NB4 (cell line): ENCODE measurements at regions not wholly inside any gene's neighbourhood (a gene's known extent, or its start where the extent isn't known, plus 50 kb on each side); places are given as distances from the start of the nearest gene placed in this dataset.

ENCODE experiments used
- DNase-seq: peaks from one replicate; pipeline ENCODE4 v3.0.0; 2010; ENCODE audit warnings: low read depth
- H3K4me3 ChIP-seq: one replicate; pipeline ENCODE4 v1.5.1; 2011; ENCODE audit warnings: mild to moderate bottlenecking, low read depth, low read length, moderate library complexity
- CTCF ChIP-seq: IDR thresholded peaks from one replicate; pipeline ENCODE4 v1.5.1; 2012; ENCODE audit warnings: low read depth, low read length
- MYC ChIP-seq: IDR thresholded peaks from 2 replicates; pipeline ENCODE4 v1.6.1; 2011; ENCODE audit warnings: low read depth, low read length
- POLR2A ChIP-seq: IDR thresholded peaks from 2 replicates; pipeline ENCODE4 v1.6.1; 2011; ENCODE audit warnings: mild to moderate bottlenecking; ENCODE audit not compliant: insufficient read length; ENCODE audit errors: extremely low read depth
- TF ChIP-seq, protein P1 (sequence below): IDR thresholded peaks from 2 replicates; pipeline ENCODE4 v1.6.1; 2011; ENCODE audit warnings: low read depth, low read length

DNA sequence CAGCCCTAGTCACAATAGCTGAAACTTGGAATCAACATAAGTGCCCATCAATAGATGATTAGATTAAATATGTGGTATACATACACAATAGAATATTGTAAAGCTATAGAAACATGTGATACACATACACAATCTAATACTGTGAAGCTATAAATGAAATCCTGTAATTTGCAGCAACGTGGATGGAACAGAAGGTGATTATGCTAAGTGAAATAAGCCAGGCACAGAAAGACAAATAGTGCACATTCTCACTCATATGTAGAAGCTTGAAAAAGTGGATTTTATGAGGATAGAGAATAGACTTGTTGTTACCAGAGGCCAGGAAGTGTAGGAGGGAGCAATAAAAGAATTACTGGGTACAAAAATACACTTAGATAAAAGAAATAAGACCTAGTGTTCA, 181.5 kb upstream of the TYRP1 start:
- no peak overlapping the region for H3K4me3 ChIP-seq
- TF ChIP-seq POLR2A (no peak), MYC (no peak), CTCF (no peak)
- TF ChIP-seq, protein P1, sequence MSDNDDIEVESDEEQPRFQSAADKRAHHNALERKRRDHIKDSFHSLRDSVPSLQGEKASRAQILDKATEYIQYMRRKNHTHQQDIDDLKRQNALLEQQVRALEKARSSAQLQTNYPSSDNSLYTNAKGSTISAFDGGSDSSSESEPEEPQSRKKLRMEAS: no peak
- no peak for DNase-seq

GRCh38 chr9:12516031-12516430, 177.2 kb upstream of the TYRP1 start:
- H3K4me3 ChIP-seq: no peak overlapping the region
- DNase-seq: no peak
- TF ChIP-seq MYC (no peak), CTCF (no peak), POLR2A (no peak)
- TF ChIP-seq, protein P1: no peak

DNA sequence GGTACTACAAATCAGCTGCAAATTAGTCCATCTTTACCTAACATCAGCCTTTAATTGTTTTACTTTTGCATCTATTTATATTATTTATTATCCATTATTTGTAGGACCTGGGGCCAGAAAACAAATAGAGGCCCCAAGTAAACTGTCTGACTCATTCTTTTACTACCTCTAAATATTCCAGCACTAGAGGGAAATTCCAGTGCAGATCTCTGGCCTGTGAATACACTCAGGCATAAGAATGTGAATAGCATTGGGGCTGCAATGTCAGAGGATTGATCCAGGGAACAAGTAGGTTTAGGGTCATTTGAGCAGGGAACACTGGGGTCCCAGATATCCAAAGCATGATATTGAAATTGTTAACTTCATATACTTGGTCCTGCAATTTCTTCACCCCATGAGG, 176.6 kb upstream of the TYRP1 start:
- TF ChIP-seq CTCF (no peak), MYC (no peak), POLR2A (no peak)
- TF ChIP-seq, protein P1: no peak
- H3K4me3 ChIP-seq: no peak overlapping the region
- no peak for DNase-seq

- TF ChIP-seq POLR2A (no peak), MYC (no peak), CTCF (no peak)
- TF ChIP-seq, protein P1: no peak
- no peak overlapping the region for H3K4me3 ChIP-seq
- no peak for DNase-seq
These were observed 154.2 kb upstream of the TYRP1 start for GRCh38 chr9:12538842-12539579.

GRCh38 chr9:12539580-12539975, 153.6 kb upstream of the TYRP1 start:
- no peak for DNase-seq
- H3K4me3 ChIP-seq: no peak overlapping the region
- TF ChIP-seq, protein P1: no peak
- TF ChIP-seq CTCF (no peak), POLR2A (no peak)

DNA sequence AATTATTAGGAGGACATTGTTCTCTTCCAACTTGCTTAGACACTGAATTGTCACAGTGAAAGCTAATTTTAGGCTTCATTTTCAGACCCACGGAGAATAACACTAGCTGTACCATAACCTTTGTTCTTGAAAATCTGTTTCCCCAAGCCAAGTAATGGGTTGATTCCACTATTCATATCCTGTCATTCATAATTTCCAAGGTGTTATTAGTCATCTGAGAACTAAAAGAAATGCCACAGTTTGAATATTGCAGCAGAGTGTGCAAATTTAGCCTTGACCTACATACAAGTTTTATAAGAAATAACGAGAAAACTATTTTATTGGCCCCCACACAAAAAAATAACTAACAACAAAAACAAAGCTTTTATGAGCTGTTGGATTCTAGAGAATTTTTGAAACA, 148.5 kb upstream of the TYRP1 start:
- no peak for TF ChIP-seq CTCF
- TF ChIP-seq MYC: no peak
- no peak for TF ChIP-seq POLR2A
- TF ChIP-seq, protein P1: no peak
- no peak for DNase-seq
- no peak overlapping the region for H3K4me3 ChIP-seq
